Stomach (tissue), 8 donors: ENCODE measurements at regions not wholly inside any gene's neighbourhood (a gene's known extent, or its start where the extent isn't known, plus 50 kb on each side); places are given as distances from the start of the nearest gene placed in this dataset.
A peak's percentile ranks its signal among the peaks of the same experiment; 100 is the strongest.
"Not testable (repeated sequence)": the region's sequence is repeated elsewhere in the genome, so short reads cannot be mapped to it uniquely, and the experiment has no call there.

Experiments used
- DNase-seq, 2 donors: peaks; one replicate each; pipeline versions ENCODE4 v3.0.0 to v3.0.0-alpha.2; 2013 to 2019
- H3K27ac ChIP-seq, 5 donors: fragments of 200-600 bp in 4 of 5; sonication (generic) in 4 of 5; one replicate each; pipeline ENCODE4 v1.5.1; 2013 to 2019; ENCODE audit warnings: mild to moderate bottlenecking in 1 of 5, moderate library complexity in 1 of 5
- H3K27me3 ChIP-seq, 3 donors: fragments of 200-600 bp; sonication (generic); one replicate each; pipeline ENCODE4 v1.5.1; 2017 to 2019; ENCODE audit warnings: mixed run types in 1 of 3
- H3K36me3 ChIP-seq, 4 donors: fragments of 200-600 bp; sonication (generic); 1 replicate in 3 of 4; 2 replicates in 1 of 4; pipeline ENCODE4 v1.5.1; 2016 to 2019
- H3K4me1 ChIP-seq, 4 donors: fragments of 200-600 bp; sonication (generic); one replicate each; pipeline ENCODE4 v1.5.1; 2016 to 2019
- H3K4me3 ChIP-seq, 4 donors: fragments of 200-600 bp; sonication (generic) in 3 of 4; one replicate each; pipeline ENCODE4 v1.5.1; 2016 to 2019; ENCODE audit warnings: mild to moderate bottlenecking in 1 of 4
- H3K9me3 ChIP-seq, 4 donors: fragments of 200-600 bp; sonication (generic); one replicate each; pipeline ENCODE4 v1.5.1; 2016 to 2019
- POLR2AphosphoS5 ChIP-seq, 3 donors: sonication (generic); formaldehyde crosslinking; IDR thresholded peaks; one replicate each; pipeline ENCODE4 v1.6.1; 2016; ENCODE audit warnings: antibody characterized with exemption in 3 of 3
- WGBS, 5 donors: extraction: QIAGEN DNeasy Blood & Tissue Kit in 3 of 5; methylation state at CpG; one replicate each; pipeline versions ENCODE4 v1.1.5 to v1.1.7; 2013 to 2018; 5-methylcytosine and 5-hydroxymethylcytosine counted together
- intact Hi-C: fragments of 100-400 bp; cut with DNase I; formaldehyde crosslinking; loops from one replicate; pipeline ENCODE4 v1.15.1; 2023; ENCODE audit warnings: low total_unique reads
- TF ChIP-seq, protein P1 (sequence below), 7 experiments: fragments of 450-650 bp in 4 of 7; fragments of 200-600 bp in 3 of 7; sonication (generic) in 3 of 7; IDR thresholded peaks; one replicate each; pipeline ENCODE4 v1.5.1; 2016 to 2019; ENCODE audit warnings: antibody characterized with exemption in 7 of 7, control low read depth in 2 of 7, mild to moderate bottlenecking in 1 of 7
- donor health status: healthy with polysubstance abuse.
- donor health status: Bipolar disorder and iron deficiency.
- donor health status: healthy.

DNA sequence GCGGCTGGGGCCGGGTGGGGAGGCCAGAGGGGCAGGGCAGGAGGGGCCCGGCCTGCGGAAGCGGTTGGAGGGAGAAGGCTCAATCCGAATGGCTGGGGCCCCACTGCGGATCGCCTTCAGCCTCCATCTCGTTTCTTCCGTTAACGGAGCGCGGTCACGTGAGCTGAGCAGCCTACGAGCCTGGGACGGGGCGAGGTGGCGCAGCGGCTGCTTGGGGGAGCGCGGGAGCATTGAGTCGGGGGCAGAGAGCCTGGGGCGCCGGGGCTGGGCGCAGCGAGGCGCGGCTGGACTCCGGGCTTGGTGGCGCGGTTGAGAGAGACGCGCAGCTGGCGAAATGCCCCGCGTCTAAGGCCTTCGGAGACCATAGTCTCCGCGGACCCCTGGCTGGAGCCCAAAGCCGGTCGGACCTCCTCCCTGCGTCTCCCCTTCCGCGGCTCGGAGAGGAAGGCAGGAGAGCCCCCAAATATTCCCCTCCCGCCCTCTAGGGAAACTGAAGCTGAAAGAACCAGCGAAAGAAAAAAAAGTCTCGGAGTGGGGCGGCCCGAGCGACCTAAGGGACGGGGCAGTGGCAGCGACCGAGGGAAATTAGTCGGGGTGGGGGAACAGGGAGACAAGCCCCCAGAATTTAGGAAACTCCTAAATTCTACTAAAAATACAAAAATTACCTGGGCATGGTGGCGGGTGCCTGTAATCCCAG is 94.7 kb upstream of the PLEKHM1 start:
- peak; percentile 86 to 94 for DNase-seq
- H3K27me3 ChIP-seq, H3K9me3 ChIP-seq, intact Hi-C loops: not testable (repeated sequence)
- Histone ChIP-seq H3K4me3 (peak overlapping the region; percentile 69 to 89 (median 79)), H3K4me1 (peaks cover 11 to 45% (median 39%) of the 10 kb centered on the region in 4 donors), H3K27ac (peak overlapping the region; percentile 83 to 93 (median 86)), H3K36me3 (peaks cover 0 to 14% (median 4%) of the 10 kb centered on the region in 4 donors)
- WGBS, 5 donors: 1% methylated on average over 24 to 56 of the region's 56 CpGs
- TF ChIP-seq POLR2AphosphoS5 (IDR thresholded peaks at IDR 0.05): peak in 2 of 3 donors; percentile 15 to 68

DNA sequence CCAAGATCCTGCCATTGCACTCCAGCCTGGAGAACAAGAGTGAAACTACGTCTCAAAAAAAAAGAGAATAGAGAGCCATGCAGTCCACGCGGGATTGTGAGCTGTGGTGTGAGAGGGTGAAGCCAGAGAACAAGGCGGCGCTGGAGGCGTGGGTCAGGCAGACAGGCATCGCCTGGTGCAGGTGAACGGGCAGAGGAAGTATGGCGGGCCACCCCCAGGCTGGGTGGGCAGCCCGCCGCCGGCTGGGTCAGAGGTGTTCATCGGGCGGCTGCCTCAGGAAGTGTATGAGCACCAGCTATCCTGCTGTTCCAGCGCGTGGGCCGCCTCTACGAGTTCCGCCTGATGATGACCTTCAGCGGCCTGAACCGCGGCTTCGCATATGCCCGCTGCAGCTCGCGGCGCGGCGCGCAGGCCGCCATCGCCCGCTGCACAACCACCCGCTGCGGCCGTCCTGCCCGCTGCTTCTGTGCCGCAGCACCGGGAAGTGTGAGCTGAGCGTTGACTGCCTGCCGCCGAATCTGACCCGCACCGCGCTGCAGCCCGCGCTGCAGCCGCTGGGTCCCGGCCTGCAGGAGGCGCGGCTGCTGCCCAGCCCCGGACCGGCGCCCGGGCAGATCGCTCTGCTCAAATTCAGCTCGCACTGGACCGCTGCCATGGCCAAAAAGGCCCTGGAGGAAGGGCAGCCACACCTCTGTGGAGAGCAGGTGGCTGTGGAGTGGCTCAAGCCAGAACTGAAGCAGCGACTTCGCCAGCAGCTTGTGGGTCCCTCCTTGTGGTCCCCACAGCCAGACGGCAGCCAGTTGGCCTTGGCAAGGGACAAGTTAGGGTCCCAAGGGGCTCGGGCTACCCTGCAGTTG is 95.5 kb upstream of the PLEKHM1 start:
- peak; percentile 67 to 76 for DNase-seq

DNA sequence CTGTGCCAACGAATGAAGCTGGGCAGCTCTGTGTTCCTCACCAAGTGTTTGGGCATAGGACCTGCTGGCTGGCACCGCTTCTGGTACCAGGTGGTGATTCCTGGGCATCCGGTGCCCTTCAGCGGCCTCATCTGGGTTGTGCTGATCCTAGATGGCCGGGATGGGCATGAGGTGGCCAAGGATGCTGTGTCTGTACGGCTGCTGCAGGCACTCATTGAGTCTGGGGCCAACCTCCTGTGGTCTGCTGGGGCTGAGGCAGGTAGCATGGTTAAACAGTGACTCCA is 96.1 kb upstream of the PLEKHM1 start:
- WGBS, 5 donors: 50 to 74% (median 64%) methylated on average over 3 to 6 of the region's 6 CpGs; no CpG with 5 or more reads in 1 of the 5 donors
- H3K27ac ChIP-seq: peak overlapping the region in 4 of 5 donors; percentile 66 to 93 (median 87)

More for the DNA sequence above, 95.5 kb upstream of the PLEKHM1 start:
- H3K9me3 ChIP-seq, H3K27me3 ChIP-seq, intact Hi-C loops: not testable (repeated sequence)
- peak in 2 of 3 donors; percentile 57 to 64 for TF ChIP-seq POLR2AphosphoS5 (IDR thresholded peaks at IDR 0.05)
- TF ChIP-seq, protein P1, sequence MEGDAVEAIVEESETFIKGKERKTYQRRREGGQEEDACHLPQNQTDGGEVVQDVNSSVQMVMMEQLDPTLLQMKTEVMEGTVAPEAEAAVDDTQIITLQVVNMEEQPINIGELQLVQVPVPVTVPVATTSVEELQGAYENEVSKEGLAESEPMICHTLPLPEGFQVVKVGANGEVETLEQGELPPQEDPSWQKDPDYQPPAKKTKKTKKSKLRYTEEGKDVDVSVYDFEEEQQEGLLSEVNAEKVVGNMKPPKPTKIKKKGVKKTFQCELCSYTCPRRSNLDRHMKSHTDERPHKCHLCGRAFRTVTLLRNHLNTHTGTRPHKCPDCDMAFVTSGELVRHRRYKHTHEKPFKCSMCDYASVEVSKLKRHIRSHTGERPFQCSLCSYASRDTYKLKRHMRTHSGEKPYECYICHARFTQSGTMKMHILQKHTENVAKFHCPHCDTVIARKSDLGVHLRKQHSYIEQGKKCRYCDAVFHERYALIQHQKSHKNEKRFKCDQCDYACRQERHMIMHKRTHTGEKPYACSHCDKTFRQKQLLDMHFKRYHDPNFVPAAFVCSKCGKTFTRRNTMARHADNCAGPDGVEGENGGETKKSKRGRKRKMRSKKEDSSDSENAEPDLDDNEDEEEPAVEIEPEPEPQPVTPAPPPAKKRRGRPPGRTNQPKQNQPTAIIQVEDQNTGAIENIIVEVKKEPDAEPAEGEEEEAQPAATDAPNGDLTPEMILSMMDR (IDR thresholded peaks at IDR 0.05): peak in 3 of 7 experiments; percentile 12 to 40 (median 18)
- H3K4me3 ChIP-seq: peak overlapping the region; percentile 69 to 89 (median 79)
- 1 to 3% (median 2%) methylated on average over 15 to 49 of the region's 62 CpGs for WGBS, 5 donors
- H3K27ac ChIP-seq: peak overlapping the region; percentile 71 to 93 (median 86)
- peaks cover 11 to 40% (median 35%) of the 10 kb centered on the region in 4 donors for H3K4me1 ChIP-seq
- peaks cover 0 to 13% (median 4%) of the 10 kb centered on the region in 4 donors for H3K36me3 ChIP-seq

DNA sequence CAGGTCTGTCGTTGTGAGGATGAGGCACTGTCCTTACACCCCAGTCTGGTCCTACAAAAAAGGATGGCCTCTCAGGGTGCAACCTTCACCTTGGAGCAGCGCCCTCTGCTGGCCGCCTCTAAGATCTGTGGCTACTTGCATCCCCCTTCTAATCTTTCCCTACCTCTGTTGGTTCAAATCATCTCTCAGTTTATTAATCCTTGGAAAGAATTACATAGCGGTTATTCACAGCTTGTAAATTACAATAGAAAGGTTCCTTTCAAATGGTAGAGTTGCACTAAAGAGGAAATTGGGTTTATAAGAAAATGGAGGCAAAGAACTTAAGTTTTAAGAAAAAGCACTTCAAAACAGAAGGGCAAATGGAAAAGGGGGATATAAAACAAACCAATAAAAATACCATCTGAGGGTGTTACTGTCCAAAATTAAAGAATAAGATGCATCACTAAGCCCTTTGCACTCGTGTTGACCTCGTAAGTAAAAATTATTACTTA is 102.0 kb upstream of the PLEKHM1 start:
- H3K9me3 ChIP-seq, H3K27ac ChIP-seq, intact Hi-C loops, H3K36me3 ChIP-seq, H3K4me3 ChIP-seq, H3K4me1 ChIP-seq: not testable (repeated sequence)
- 9 to 14% (median 12%) methylated on average over 5 to 6 of the region's 6 CpGs for WGBS, 5 donors
- TF ChIP-seq POLR2AphosphoS5 (IDR thresholded peaks at IDR 0.05): peak in 1 of 3 donors; percentile 17
- TF ChIP-seq, protein P1 (IDR thresholded peaks at IDR 0.05): peak in 5 of 7 experiments; percentile 71 to 82 (median 74)
- peaks cover 0 to 15% (median 0%) of the 10 kb centered on the region in 3 donors for H3K27me3 ChIP-seq
- DNase-seq: peak; percentile 80 to 85

More for the DNA sequence above, 96.1 kb upstream of the PLEKHM1 start:
- intact Hi-C loops, H3K36me3 ChIP-seq, H3K27me3 ChIP-seq, DNase-seq, H3K9me3 ChIP-seq: not testable (repeated sequence)
- H3K4me3 ChIP-seq: peak overlapping the region; percentile 69 to 89 (median 79)
- H3K4me1 ChIP-seq: peaks cover 11 to 40% (median 35%) of the 10 kb centered on the region in 4 donors

DNA sequence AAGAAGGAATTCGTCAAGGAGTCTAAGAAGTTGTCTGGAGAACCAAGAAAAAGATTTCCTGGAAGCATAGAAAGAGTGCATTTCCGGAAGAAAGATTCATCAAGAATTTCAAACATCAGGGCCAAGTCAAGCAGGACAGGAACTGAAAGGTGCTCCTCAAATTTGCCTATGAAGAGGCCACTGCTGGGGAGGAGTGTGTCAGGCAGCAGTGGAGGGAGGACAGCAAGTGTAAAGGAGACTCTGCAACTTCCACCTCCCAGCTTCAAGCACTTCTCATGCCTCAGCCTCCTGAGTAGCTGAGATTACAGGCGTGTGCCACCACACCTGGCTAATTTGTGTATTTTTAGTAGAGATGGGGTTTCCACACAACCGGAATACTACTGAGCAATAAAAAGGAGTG is 105.8 kb upstream of the PLEKHM1 start:
- H3K4me1 ChIP-seq, H3K36me3 ChIP-seq, intact Hi-C loops, H3K4me3 ChIP-seq, H3K9me3 ChIP-seq, DNase-seq, H3K27ac ChIP-seq: not testable (repeated sequence)
- peaks cover 0 to 15% (median 0%) of the 10 kb centered on the region in 3 donors for H3K27me3 ChIP-seq
- 66 to 79% (median 74%) methylated on average over 4 of the region's 4 CpGs for WGBS, 5 donors

DNA sequence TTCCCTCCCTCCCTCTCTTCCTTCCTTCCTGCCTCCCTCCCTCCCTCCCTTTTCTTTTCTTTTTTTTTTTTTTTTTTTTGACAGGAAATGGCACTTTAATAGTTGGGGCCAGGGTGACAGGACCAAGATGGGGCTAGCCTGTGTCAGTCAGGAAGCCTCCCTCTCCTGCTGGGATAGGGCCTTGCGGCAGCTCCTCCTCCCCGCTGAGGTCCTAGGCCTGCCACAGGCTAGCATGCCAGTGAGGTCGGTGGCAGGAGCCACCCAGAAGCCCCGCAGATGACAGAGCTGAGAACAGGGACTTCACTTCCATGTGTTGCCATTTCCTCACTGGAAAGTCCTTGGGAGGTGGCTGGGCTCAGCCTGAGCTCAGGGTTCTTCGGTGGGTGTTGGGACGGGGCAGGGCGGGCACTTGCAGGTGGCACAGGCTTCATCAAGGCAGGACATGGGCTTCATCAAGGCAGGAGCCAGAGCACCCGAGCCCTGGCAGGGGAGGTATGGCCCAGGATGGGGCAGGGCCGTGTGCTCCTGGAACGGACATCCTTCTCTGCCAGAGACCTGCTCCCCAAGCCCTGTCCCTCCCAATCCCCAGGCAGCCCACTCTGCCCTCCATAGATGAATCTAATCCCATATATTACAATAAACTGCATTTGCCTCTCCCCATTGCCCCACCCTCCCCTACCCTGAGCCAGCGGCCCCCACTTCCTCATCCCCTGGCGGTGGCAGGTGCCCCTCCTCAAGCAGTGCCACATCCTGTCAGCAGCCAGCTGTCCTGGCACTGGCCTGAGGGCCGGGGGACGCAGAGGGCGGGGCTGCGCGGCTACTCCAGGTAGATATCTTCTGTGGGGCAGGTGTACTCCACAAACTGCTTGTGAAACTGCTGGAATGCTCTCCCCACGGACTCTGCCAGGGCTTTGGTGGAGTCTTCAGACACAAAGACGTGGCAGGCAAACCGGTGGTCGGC is 109.8 kb upstream of the PLEKHM1 start:
- 59 to 68% (median 62%) methylated on average over 5 to 14 of the region's 21 CpGs for WGBS, 5 donors

DNA sequence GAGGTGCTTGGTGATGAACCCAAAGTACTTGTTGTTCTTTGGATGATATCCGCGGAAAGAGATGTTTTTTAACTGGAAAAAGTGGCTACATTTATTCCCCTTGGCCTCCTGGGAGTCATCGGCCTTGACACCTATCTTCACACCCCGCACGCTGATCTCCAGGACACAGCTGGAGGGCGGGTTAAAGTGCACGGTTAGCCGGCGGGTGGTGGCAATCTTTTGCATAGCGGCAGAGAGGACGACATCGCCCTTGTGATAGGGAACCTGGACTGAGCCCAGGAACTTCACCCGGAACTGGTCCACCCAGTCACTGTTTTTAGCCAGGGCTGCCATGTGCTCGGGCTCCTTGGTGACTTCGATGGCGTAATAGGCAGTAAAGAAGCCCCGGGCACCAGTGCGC is 110.5 kb upstream of the PLEKHM1 start:
- intact Hi-C loops, H3K4me3 ChIP-seq, H3K9me3 ChIP-seq, H3K36me3 ChIP-seq, DNase-seq, H3K27ac ChIP-seq, H3K4me1 ChIP-seq: not testable (repeated sequence)
- H3K27me3 ChIP-seq: peaks cover 0 to 14% (median 0%) of the 10 kb centered on the region in 3 donors
- WGBS, 5 donors: 67 to 80% (median 75%) methylated on average over 4 to 13 of the region's 18 CpGs; no CpG with 5 or more reads in 1 of the 5 donors

More for the DNA sequence above, 109.8 kb upstream of the PLEKHM1 start:
- H3K36me3 ChIP-seq, H3K9me3 ChIP-seq, H3K4me3 ChIP-seq, DNase-seq, H3K27ac ChIP-seq, intact Hi-C loops, H3K4me1 ChIP-seq: not testable (repeated sequence)
- H3K27me3 ChIP-seq: peaks cover 0 to 14% (median 0%) of the 10 kb centered on the region in 3 donors
